Astrocyte (in vitro differentiated cells and primary cell): ENCODE measurements at regions not wholly inside any gene's neighbourhood (a gene's known extent, or its start where the extent isn't known, plus 50 kb on each side); places are given as distances from the start of the nearest gene placed in this dataset.

Source experiments
- DNase-seq: peaks from one replicate; pipeline ENCODE4 v3.0.0-alpha.2; 2010; ENCODE audit warnings: low read depth
- FAIRE-seq: peaks from 2 replicates; lab custom pipeline; 2011; peaks lifted over from hg19 to GRCh38; lab: Jason Lieb, UNC
- H2AFZ ChIP-seq: 2 replicates; pipeline ENCODE4 v1.6.0; 2012; ENCODE audit warnings: low read depth, low read length, inconsistent platforms
- H3K27ac ChIP-seq: 2 replicates; pipeline ENCODE4 v1.5.1; 2011; ENCODE audit warnings: low read depth, low read length, inconsistent platforms
- H3K27me3 ChIP-seq: 2 replicates; pipeline ENCODE4 v1.6.0; 2011; ENCODE audit warnings: low read length, inconsistent platforms; ENCODE audit not compliant: insufficient read depth
- H3K36me3 ChIP-seq: 2 replicates; pipeline ENCODE4 v1.5.1; 2011; ENCODE audit warnings: low read length, inconsistent platforms; ENCODE audit not compliant: insufficient read depth
- H3K4me1 ChIP-seq: 2 replicates; pipeline ENCODE4 v1.5.1; 2011; ENCODE audit warnings: low read length, inconsistent platforms; ENCODE audit not compliant: insufficient read depth
- H3K4me2 ChIP-seq: 2 replicates; pipeline ENCODE4 v1.6.0; 2012; ENCODE audit warnings: low read length, inconsistent platforms
- H3K4me3 ChIP-seq: 2 replicates; pipeline ENCODE4 v1.5.1; 2011; ENCODE audit warnings: low read depth, mild to moderate bottlenecking, low read length, inconsistent platforms; ENCODE audit not compliant: insufficient read depth
- H3K79me2 ChIP-seq: 2 replicates; pipeline ENCODE4 v1.6.0; 2012; ENCODE audit warnings: mild to moderate bottlenecking, low read length, inconsistent platforms; ENCODE audit not compliant: insufficient read depth
- H3K9ac ChIP-seq: 2 replicates; pipeline ENCODE4 v1.6.0; 2012; ENCODE audit warnings: mild to moderate bottlenecking, low read length, inconsistent platforms
- H3K9me3 ChIP-seq: 2 replicates; pipeline ENCODE4 v1.5.1; 2012; ENCODE audit warnings: low read depth, mild to moderate bottlenecking, low read length, inconsistent platforms; ENCODE audit not compliant: insufficient read depth
- H4K20me1 ChIP-seq: 2 replicates; pipeline ENCODE4 v1.6.0; 2012; ENCODE audit warnings: low read length, inconsistent platforms; ENCODE audit not compliant: insufficient read depth
- H3K27ac Mint-ChIP-seq: one replicate; pipeline ENCODE4 v1.8.0; 2021; ENCODE audit warnings: mild to moderate bottlenecking, mixed read lengths; ENCODE audit not compliant: unreplicated experiment
- H3K27me3 Mint-ChIP-seq: one replicate; pipeline ENCODE4 v1.8.0; 2021; ENCODE audit warnings: low read depth, mixed read lengths; ENCODE audit not compliant: unreplicated experiment
- H3K36me3 Mint-ChIP-seq: one replicate; pipeline ENCODE4 v1.8.0; 2021; ENCODE audit warnings: low read depth, mixed read lengths; ENCODE audit not compliant: unreplicated experiment
- H3K4me1 Mint-ChIP-seq: one replicate; pipeline ENCODE4 v1.8.0; 2021; ENCODE audit warnings: low read depth, mixed read lengths; ENCODE audit not compliant: unreplicated experiment
- H3K4me3 Mint-ChIP-seq: one replicate; pipeline ENCODE4 v1.8.0; 2021; ENCODE audit warnings: mild to moderate bottlenecking, moderate library complexity, mixed read lengths; ENCODE audit not compliant: unreplicated experiment
- H3K9me3 Mint-ChIP-seq: one replicate; pipeline ENCODE4 v1.8.0; 2021; ENCODE audit warnings: mild to moderate bottlenecking, mixed read lengths; ENCODE audit not compliant: unreplicated experiment
- EZH2 ChIP-seq: IDR thresholded peaks from 2 replicates; pipeline ENCODE4 v1.6.1; 2012; ENCODE audit warnings: mild to moderate bottlenecking, low read length, inconsistent platforms; ENCODE audit not compliant: insufficient read depth
- TF ChIP-seq, protein P1 (sequence below): IDR thresholded peaks from 2 replicates; pipeline ENCODE4 v1.5.1; 2011; ENCODE audit warnings: low read depth, mild to moderate bottlenecking, inconsistent platforms, low read length, moderate library complexity; ENCODE audit not compliant: insufficient read depth

DNA sequence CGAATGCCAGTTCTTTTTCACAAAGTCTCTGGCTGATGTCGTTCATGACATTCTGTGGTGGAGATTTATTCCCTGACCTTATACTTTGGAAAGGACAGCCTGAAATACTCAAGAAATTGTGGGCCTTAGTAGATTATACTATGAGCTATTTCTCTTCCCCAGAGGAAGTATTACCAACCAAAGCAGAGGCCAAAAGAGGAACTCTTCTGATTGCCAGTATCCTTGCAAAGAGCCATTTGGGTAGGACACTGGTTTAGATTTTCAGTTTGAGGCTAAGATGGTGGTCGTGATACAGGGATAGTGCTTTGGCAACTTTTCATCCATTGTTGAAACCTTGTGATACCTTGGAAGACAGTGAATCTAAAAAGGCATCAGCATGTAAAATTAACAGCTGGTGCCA is 327.3 kb downstream of the HACE1 start:
- Mint-ChIP-seq H3K27ac (no peak overlapping the region), H3K27me3 (no peaks in the 10 kb centered on the region), H3K4me3 (no peak overlapping the region), H3K9me3 (no peaks in the 10 kb centered on the region), H3K36me3 (no peaks in the 10 kb centered on the region), H3K4me1 (peaks cover 31% of the 10 kb centered on the region)
- TF ChIP-seq, protein P1, sequence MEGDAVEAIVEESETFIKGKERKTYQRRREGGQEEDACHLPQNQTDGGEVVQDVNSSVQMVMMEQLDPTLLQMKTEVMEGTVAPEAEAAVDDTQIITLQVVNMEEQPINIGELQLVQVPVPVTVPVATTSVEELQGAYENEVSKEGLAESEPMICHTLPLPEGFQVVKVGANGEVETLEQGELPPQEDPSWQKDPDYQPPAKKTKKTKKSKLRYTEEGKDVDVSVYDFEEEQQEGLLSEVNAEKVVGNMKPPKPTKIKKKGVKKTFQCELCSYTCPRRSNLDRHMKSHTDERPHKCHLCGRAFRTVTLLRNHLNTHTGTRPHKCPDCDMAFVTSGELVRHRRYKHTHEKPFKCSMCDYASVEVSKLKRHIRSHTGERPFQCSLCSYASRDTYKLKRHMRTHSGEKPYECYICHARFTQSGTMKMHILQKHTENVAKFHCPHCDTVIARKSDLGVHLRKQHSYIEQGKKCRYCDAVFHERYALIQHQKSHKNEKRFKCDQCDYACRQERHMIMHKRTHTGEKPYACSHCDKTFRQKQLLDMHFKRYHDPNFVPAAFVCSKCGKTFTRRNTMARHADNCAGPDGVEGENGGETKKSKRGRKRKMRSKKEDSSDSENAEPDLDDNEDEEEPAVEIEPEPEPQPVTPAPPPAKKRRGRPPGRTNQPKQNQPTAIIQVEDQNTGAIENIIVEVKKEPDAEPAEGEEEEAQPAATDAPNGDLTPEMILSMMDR: no peak
- TF ChIP-seq EZH2: no peak
- H4K20me1 ChIP-seq: no peaks in the 10 kb centered on the region
- H3K4me2 ChIP-seq: no peak overlapping the region
- H3K36me3 ChIP-seq: no peaks in the 10 kb centered on the region
- H3K9me3 ChIP-seq: no peaks in the 10 kb centered on the region
- no peak for FAIRE-seq
- H3K4me3 ChIP-seq: no peak overlapping the region
- H3K27ac ChIP-seq: no peak overlapping the region
- H3K27me3 ChIP-seq: no peaks in the 10 kb centered on the region
- H3K79me2 ChIP-seq: no peaks in the 10 kb centered on the region
- peaks cover 5% of the 10 kb centered on the region for H3K4me1 ChIP-seq
- DNase-seq: no peak
- no peak overlapping the region for H2AFZ ChIP-seq
- H3K9ac ChIP-seq: no peak overlapping the region

DNA sequence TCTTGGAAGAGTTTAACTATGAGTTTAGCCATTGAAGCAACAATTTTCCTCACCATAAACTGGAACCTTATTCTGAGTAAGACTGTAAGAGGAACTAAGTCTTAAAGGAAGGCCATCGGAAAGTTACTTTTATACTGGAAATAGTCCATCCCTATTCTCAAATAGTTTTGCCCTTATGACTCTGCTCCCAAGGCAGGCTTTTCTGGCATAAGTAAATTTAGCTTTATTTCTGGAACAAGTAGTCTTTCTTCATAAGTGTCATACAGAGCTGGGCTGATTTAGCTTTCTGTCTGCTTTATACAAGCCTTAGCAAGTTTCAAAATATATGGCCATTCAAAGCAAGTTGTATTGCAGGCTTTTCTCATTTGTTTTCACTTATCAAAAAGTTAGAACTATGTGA is 328.1 kb downstream of the HACE1 start:
- Histone ChIP-seq H3K27me3 (no peaks in the 10 kb centered on the region), H3K4me1 (peaks cover 2% of the 10 kb centered on the region), H3K79me2 (no peaks in the 10 kb centered on the region), H3K4me2 (no peak overlapping the region), H3K9me3 (no peaks in the 10 kb centered on the region), H3K27ac (no peak overlapping the region), H3K9ac (no peak overlapping the region), H2AFZ (no peak overlapping the region), H4K20me1 (no peaks in the 10 kb centered on the region), H3K4me3 (no peak overlapping the region), H3K36me3 (no peaks in the 10 kb centered on the region)
- no peak for TF ChIP-seq EZH2
- TF ChIP-seq, protein P1: no peak
- FAIRE-seq (no peak), DNase-seq (no peak)
- H3K27me3 Mint-ChIP-seq: no peaks in the 10 kb centered on the region
- H3K9me3 Mint-ChIP-seq: no peaks in the 10 kb centered on the region
- H3K27ac Mint-ChIP-seq: no peak overlapping the region
- H3K4me1 Mint-ChIP-seq: peaks cover 24% of the 10 kb centered on the region
- H3K36me3 Mint-ChIP-seq: no peaks in the 10 kb centered on the region
- H3K4me3 Mint-ChIP-seq: no peak overlapping the region

DNA sequence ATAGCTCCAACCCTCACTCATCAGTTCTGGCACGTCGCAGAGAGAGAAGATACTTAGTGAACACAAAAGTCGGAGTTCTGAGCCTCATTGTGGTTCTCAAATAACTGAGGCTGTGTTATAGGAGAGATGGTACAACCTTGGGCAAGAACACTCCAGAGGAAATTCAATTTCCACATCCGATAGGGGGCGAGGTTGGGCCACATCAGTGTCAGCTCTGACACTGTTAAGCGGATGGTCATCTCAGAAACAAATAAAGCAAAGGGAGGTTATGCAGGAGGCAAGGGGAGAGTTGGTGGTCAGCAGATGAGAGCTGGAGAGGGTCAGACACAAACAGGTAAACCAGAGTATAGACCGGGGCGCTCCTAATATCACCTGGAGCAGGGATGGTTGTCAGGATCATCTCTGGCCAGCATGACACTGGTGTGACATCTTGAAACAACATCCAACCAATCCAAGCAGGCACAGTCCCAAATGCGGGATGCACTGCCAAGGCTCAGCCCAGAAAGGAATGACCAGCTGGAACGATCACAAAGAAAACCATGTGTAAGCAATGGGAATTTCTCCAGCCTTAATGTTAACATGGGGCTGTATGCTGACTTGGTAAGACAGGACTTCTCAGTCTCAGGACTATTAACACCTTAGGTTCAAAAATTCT is 331.8 kb downstream of the HACE1 start:
- no peak for TF ChIP-seq EZH2
- TF ChIP-seq, protein P1: peak; percentile 31
- no peak overlapping the region for H3K27ac ChIP-seq
- no peaks in the 10 kb centered on the region for H3K79me2 ChIP-seq
- H3K4me3 ChIP-seq: no peak overlapping the region
- H3K27me3 ChIP-seq: no peaks in the 10 kb centered on the region
- Mint-ChIP-seq H3K9me3 (no peaks in the 10 kb centered on the region), H3K4me1 (peaks cover 5% of the 10 kb centered on the region), H3K36me3 (no peaks in the 10 kb centered on the region), H3K27me3 (no peaks in the 10 kb centered on the region), H3K27ac (no peak overlapping the region), H3K4me3 (no peak overlapping the region)
- H2AFZ ChIP-seq: no peak overlapping the region
- no peaks in the 10 kb centered on the region for H3K36me3 ChIP-seq
- H4K20me1 ChIP-seq: no peaks in the 10 kb centered on the region
- no peak for FAIRE-seq
- peak; percentile 25 for DNase-seq
- H3K4me1 ChIP-seq: peaks cover 4% of the 10 kb centered on the region
- no peak overlapping the region for H3K9ac ChIP-seq
- no peaks in the 10 kb centered on the region for H3K9me3 ChIP-seq
- no peak overlapping the region for H3K4me2 ChIP-seq
